HG03064 (cell line): ENCODE measurements at regions not wholly inside any gene's neighbourhood (a gene's known extent, or its start where the extent isn't known, plus 50 kb on each side); places are given as distances from the start of the nearest gene placed in this dataset.
"Not testable (repeated sequence)": the region's sequence is repeated elsewhere in the genome, so short reads cannot be mapped to it uniquely, and the experiment has no call there.

Experiments used
- ATAC-seq: cut with Tn5 transposase; IDR thresholded peaks from one replicate; pipeline ENCODE4 v1.9.1; 2021; ENCODE audit warnings: low read depth; ENCODE audit not compliant: unreplicated experiment

GRCh38 chr7:46775776-46776175 lies 806.1 kb downstream of the TNS3 start:
- no peak for ATAC-seq

- no peak for ATAC-seq
Measured at GRCh38 chr7:46775020-46775419, 806.9 kb downstream of the TNS3 start.

GRCh38 chr7:46774515-46774914 lies 807.4 kb downstream of the TNS3 start:
- no peak for ATAC-seq

- ATAC-seq: no peak
Measured at GRCh38 chr7:46772776-46773175, 809.1 kb downstream of the TNS3 start.

GRCh38 chr7:46767071-46767470 lies 814.8 kb downstream of the TNS3 start:
- ATAC-seq: no peak

- ATAC-seq: no peak
Measured at GRCh38 chr7:46764100-46764936, 817.6 kb downstream of the TNS3 start.

- no peak for ATAC-seq
Measured at GRCh38 chr7:46763344-46763743, 818.6 kb downstream of the TNS3 start.

- no peak for ATAC-seq
Measured at GRCh38 chr7:46759711-46760480, 822.0 kb downstream of the TNS3 start.

- no peak for ATAC-seq
Measured at GRCh38 chr7:46756996-46757395, 824.9 kb downstream of the TNS3 start.

- ATAC-seq: no peak
Measured at GRCh38 chr7:46756256-46756655, 825.7 kb downstream of the TNS3 start.

GRCh38 chr7:46755120-46756034 lies 826.5 kb downstream of the TNS3 start:
- ATAC-seq: no peak

- no peak for ATAC-seq
Measured at GRCh38 chr7:46754140-46754720, 827.7 kb downstream of the TNS3 start.

- no peak for ATAC-seq
Measured at GRCh38 chr7:46753662-46754061, 828.2 kb downstream of the TNS3 start.

- no peak for ATAC-seq
Measured at GRCh38 chr7:46752881-46753366, 829.0 kb downstream of the TNS3 start.

- ATAC-seq: not testable (repeated sequence)
Measured at GRCh38 chr7:46751927-46752723, 829.8 kb downstream of the TNS3 start.

- no peak for ATAC-seq
Measured at GRCh38 chr7:46751471-46751870, 830.4 kb upstream of the IGFBP3 start.

GRCh38 chr7:46750321-46750865 lies 829.3 kb upstream of the IGFBP3 start:
- ATAC-seq: no peak

- no peak for ATAC-seq
Measured at GRCh38 chr7:46747869-46748576, 827.0 kb upstream of the IGFBP3 start.
